HG02981 (cell line): ENCODE measurements at regions not wholly inside any gene's neighbourhood (a gene's known extent, or its start where the extent isn't known, plus 50 kb on each side); places are given as distances from the start of the nearest gene placed in this dataset.

Source experiments
- ATAC-seq: cut with Tn5 transposase; IDR thresholded peaks from one replicate; pipeline ENCODE4 v1.9.1; 2021; ENCODE audit warnings: mild to moderate bottlenecking, moderate library complexity; ENCODE audit not compliant: unreplicated experiment

DNA sequence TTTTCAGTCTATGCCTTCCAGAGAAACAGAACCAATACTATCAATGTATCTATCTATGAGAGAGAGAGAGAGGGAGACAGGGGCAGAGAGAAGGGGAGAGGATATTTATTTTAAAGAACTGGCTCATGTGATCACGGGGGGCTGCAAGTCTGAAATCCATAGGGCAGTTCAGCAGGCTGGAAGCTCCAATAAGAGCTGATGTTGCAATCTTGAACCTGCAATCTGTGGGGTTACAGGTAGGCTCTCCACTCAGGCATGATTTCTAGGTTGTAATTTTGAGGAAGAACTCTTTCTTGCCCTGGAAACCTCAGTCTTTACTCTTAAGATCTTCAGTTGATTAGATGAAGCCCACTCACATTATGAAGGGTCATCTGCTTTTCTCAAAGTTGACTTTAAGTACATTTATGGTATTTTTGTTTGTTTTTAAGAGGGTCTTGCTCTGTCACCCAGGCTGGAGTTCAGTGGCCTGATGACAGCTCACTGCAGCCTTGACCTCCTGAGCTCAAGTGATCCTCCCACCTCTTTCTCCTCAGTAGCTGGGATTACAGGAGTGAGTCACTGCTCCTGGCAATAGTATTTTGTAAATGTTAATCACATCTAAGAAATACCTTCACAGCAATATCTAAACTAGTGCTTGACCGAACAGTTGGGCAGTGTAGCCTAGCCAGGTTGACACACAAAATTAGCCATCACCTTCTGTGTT is 376.4 kb downstream of the FGF9 start:
- ATAC-seq, result no peak

DNA sequence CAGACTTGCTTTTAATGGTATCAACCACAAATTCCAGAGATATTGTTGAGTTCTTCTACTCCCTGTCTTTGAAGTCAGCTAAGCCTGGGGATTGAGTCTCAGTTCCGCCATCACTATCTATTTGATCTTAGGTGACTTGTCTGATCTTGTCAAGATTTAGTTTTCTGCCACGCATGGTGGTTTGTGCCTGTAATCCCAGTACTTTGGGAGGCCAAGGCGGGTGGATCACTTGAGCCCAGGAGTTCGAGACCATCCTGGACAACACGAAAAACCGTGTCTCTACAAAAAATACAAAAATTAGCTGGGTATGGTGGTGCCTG is 376.9 kb downstream of the FGF9 start:
- no peak for ATAC-seq

DNA sequence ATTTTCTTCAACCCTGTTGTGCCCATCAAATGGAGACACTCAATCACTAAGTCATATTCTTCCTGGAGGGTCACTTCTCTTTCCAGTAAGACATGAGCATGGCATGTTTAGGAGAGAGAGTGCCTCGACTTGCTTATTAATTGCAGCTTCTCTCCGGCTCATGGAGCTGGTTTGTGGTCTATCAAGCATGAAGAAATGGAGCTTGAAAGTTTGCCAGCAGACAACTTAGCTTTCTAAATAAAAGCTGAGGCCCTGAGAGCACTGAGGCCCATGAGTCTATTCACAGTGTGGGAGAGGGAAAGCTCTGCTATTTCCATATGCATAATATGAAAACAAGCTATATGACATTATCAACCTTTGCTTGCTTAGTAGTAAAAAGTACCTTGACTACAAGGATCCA is 378.5 kb downstream of the FGF9 start:
- ATAC-seq, result no peak

DNA sequence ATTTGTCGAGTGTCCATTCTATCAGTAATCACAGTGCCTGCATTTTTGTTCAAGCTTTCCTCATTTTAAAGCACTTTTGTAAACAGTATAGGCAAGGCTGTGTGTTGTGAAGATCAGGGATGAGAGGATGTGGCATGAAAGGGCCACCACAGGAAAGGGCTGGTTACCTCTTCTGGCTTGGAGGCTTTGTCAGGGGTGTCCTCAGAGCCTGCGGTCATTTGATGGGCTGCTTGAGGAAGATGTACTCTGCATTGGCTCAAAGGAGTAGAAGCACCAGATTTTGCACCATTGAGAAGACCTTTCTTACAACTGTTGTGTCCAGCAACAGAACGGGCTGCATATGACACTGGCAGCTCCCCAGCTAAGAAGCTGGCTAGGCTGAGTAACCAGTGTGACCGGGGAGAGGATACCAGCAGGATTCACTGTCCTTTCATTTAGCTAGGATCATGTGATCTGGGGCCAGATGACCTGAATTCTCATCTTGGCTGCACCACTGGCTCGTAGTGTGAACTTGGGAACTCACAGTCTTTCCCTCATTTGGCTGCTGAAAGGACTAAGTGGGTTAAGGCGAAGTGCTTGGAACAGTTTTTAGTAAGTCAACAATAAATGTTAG is 380.2 kb downstream of the FGF9 start:
- ATAC-seq, result no peak

DNA sequence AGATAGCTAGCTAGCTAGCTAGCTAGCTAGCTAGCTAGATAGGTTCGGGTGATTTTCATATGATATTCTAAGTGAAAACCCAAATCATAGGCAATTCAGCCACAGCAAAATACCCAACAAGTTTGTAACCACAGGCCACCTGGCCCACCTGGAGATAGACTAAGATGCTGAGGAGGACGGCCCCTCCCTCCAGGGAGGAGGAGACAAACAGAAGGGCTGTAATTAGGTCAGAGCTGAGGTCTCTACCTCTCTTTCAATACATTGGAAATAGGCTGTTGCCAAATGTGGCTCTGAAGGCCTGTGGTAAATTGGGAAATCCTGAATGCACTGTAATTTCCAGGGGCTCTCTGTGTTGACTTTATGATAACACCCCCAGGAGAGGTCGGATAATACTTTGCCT is 382.2 kb downstream of the FGF9 start:
- ATAC-seq, result no peak

DNA sequence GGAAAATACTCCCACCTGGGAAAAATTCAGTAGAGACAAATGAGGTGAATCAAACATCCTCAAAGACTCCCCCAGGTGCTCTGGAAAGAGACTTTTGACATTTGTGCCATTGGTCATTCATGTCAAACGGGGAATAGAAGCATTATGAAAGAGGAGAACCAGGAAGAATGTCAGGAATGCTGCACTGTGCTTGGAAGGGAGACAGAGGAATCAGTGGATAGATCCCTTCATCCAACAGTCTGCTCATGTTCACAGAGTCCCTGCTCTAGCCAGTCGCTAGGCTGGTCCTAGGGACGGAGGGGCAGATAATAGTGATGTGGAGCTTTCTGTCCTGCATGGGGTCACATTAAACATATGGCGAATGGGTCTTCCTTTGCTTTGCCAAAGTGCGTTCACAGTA is 384.4 kb downstream of the FGF9 start:
- ATAC-seq, result no peak

DNA sequence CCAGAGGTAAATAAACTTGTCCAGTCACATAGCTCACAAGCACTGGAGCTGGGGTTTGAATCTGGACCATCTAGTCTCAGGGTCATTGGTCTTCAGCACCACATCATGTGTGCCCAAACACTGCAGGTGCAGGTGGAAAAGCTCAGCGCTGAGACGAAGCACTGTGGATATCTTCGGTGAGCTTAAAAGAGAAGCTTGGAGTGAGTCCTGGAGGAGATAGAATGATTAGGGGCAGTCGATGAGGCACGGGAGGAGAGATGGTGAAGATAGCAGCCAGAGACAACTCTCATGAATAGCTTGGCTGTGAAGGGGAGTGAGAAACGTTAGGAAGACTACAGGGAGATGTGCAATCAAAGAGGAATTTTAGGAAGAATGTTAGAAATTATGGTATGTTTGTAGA is 389.3 kb downstream of the FGF9 start:
- no peak for ATAC-seq

DNA sequence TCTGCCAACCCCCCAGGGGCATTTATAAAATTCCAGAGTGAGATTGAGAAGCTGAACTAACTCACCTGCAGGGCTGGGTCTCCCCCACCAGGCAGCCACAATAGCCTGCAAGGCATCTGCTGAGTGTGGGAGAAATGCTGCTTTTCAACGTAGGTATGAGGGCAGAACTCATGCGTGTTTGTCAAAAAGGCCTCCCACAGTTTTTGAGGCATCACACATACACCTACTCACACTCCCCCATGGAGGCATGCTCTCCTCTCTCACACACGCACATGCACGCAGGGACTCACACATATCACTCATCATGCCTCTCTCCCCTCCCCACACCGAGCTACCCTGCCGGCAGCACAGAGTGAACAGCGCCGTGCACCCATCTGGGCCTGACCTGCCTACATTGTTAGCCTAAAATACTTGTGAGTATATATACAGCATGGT is 390.5 kb downstream of the FGF9 start:
- peak; percentile 42 for ATAC-seq

DNA sequence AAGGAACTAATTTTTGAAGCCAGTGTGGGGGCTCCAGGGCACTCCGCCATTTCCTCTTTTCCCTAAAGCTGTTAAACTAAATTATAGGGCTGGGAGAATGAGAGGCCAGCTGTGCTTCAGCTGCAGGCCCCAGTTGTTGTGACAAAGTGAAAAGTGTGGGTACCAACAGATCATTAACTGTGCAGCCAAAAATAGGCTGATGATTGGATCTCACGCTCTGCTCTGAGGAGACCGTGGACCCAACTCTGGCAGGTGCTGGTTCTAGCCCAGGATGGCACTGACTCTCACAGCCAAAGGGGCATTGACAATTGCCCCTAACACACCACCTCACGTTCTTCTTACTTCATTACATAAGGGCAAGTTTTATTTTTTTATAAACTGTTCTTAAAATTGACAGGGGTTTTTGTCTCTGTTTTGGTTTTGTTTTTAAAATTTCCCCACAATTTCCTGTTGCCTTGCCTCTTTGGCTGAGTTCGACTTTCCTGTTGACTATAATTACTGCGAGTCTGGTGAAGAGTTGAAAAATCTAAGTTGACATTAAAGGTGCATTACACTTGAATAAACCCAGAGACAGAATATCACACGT is 391.0 kb downstream of the FGF9 start:
- ATAC-seq, result peak; percentile 83

DNA sequence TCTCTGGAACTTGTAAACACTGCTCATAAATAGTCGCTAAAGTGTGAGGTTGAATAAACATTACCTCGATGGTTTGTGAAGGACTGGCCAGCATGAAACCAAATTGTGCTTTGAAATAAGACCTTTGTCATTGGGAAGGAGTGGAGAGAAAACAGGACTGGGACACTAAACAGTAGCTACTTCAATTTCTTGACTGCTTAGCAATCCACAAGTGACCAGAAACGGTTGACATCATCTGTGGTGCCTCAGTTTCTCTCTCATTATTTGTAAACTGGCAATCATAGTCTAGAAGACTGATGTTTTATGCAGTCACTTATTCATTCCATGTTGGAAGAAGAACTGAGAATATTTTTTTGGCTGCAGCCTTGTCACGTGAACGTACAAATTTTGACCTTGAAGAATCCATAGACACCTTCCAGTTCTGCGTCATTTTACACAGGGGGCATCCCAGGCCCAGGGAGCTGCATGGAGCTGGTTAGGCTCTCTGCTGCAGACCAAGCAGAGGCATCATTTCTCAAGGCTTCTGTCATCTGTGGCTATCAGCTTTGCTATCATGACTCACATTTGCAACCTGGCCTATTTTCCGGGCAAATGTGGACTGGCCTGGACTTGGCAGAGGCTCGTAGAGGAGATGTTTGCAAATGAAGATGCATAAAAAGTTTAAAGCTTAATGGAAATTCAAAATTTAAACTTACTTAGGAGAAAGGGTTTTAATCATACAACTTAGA is 391.8 kb downstream of the FGF9 start:
- no peak for ATAC-seq

DNA sequence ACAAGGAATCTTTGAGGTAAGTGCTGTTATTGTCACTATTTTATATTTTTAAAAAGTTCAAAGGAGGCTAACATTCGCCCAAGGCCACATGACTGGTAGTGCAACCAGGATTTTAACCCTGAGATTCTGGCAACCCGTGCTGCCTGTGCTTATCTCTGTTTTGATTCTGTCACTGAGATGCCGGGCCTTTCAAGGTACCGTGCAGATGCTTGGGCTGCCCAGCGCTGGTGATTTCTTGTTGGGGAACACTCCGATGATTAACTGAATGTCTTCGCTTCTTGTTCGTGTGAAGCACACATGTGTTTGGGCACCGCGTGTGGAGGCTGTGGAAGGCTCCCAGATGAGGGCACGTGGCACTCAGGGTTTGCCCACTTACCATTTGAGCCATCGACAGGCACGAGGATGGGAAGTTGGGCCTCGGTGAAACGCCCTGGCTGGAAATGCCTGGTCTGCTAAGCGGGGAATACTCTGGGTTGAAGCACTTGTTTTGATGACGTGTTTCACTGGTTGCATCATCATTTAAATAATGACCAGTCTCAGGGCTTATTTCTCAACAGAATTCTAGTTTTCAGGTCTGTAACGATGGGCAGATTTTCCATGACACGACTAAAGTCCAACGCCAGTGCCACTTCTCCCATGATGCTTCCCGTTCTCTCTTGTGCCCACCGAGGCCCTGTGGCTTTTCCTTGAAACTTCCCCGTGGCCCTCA is 392.7 kb downstream of the FGF9 start:
- ATAC-seq, result no peak

DNA sequence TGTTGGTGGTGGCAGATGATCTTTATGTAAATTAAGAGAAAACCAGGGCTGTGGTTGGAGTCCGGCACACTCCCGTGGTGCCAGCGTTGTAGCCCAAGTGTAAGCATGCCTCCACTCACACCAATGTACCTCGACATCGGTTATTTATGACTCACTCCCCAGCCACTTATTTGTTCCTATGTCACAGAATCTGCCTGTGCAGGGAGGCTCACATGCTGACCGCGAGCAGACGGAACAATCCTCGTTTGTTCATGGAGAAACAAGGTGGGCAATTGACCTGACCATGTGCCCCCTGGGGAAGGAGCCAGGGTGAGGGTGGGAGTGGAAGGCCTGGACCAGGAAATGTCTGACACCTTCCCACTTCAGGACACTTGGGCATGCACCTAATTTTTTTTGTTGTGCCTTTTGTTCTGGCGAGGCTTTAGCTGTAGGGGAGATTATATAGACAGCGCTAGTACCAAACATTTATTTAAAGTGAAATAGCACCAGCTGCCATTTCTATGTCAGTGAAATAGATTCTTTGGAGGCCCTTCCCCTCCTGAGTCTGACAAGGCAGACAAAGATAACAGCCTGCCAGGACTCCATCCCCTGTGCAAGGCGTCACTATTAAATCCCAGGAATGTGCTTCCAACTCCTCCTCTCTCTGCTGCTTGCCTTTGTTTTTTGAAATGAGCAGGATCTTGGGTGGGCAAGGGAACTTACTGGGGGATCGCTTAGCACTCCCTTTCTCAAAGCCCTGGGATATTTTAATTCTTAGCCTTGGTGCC is 394.2 kb downstream of the FGF9 start:
- no peak for ATAC-seq

DNA sequence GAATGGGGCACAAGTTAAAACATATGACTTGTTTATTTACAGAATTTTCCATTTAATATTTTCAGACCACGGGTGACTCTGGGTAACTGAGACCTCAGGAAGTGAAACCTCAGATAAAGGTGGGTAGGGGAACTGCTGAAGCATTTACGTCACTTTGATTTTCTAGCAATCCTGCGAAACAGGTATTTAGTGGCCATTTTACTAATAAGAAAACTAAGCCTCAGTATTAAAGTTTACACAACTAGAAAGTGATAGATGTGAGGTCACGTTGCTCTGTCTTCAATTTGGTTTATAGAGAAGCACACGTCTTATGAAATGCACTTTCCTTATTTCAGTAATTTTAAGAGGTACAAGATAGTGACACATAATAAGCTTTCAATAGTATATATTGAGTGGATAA is 402.8 kb downstream of the FGF9 start:
- ATAC-seq, result peak; percentile 66

DNA sequence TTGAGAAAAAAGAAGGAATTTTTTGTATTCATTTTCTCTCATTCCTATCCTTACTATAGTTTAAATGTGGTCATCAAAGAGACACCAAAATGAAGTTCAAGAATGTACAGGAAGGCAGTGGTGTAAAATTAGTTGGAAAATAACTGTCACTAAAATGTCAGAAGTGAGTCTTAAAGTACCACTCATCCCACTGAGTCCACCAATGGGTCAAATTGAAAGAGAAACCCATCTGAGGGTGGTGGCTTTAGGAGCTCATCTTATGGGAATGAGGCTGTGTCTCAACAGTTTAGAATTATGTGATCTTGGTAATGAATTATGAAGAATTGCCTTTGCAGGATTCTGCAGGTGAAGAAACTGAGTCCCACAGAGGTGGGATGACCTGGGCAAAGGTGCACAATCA is 403.5 kb downstream of the FGF9 start:
- ATAC-seq, result no peak

DNA sequence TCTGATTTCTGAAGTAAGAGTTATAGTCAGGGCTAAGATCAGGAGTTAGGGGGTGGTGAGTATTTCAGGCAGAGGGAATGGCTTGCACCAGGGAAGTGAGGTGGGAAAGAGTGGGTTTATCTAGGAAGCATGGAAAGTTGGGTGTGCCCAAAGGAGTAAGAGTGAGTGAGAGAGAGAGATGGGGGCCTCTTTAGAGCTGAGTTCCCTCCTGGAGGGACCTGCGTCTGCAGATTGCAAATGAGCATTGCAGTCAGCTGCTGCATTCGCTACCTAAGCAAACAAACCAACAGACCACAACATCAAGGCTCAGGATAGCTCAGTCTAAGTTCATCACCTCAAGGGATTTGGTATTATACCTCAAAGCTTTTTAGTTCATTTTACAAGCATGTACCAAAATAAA is 405.8 kb downstream of the FGF9 start:
- ATAC-seq, result no peak

DNA sequence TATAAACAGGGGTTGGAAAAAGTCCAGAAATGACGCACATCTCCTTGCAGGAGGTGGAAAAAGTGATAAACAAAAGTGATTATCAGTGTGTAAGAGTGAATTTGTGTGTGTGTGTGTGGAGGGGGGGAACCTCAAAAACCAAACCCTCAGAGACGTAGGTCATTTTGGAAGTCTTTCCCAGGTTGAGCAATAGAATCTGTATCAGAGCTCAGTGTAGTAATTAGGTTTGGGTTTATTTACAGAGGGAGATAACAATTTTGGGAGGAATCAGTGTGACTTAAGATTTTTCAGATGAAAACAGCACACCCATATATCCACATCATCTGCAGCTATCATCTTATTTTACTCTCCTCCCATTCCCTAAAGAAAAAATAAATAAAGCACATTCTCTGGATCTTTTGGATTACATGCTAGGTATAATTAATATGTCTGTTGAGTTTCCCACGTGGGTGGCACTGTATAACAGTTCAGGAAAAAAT is 406.4 kb downstream of the FGF9 start:
- ATAC-seq, result no peak

DNA sequence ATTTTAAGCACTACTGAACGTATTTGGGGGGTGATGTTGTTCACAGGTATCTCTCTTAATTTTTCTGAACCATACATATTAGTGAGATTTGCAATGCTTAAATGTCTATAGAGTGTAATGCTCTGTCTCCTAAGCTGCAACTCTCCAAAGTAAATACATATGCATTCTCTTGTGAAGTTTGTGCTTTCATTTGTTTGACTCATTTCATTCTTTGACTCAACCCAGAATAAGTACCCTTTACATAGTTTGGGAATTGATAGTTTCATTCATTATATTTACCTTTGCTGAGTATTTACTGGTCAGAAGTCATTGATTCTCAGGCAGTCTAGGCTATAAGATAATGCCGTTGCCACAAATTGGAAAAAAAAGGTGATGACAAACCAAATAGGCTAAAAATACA is 406.9 kb downstream of the FGF9 start:
- ATAC-seq, result no peak

DNA sequence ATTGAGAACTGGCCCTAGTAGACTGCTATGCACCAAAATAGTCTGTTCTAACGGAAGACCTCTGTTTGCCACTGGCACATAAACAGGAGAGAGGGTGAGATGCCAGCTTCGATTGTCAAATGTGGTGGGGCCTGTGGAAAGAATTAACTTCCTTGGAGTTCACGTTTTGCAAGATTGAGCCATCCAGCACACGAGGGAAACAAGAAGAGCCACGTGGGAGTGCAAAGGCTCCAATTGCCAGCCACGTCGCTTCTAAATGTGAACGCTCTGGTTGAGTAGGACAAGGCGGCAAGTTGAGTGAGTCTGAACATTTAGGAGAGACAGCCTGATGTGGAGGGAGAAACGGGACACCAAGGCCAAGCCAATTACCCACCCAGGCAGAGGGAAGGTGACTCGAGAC is 409.1 kb downstream of the FGF9 start:
- no peak for ATAC-seq

DNA sequence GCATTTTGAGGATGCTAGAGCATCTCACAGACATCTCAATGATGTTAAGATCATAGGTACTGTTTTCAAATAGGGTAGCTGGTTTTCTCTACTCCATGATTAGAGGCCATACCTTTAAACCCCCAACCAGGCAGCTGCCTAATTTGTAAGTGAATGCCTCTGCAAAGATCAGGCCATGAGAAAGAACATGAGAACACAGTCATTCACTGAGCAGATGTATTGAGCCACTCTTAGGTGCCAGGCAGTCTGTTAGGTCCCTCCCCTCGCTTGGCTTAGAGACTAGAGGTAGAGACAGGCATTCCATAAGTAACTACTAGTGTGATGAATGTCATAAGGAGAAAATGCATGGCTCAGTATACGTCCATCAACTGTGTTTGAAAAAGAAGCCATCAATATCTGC is 410.0 kb downstream of the FGF9 start:
- ATAC-seq, result no peak

DNA sequence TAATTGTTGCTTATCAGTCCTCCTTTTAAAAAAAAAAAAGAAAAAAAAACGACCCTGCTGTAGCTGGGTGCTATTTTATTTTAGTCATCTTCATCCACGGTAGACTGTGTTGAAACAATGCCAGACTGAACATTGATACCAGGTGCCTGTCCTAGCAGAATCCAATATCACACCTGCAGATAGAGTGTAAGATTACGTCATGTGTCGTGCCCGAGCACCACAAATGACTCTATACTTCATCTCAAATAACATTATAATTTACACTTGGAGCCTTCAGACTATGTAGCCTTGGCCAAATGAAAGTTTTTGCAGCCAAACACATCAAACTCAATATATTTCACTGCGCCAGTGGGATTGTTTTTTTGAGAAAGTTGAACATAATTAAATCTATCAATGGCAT is 410.6 kb downstream of the FGF9 start:
- no peak for ATAC-seq

DNA sequence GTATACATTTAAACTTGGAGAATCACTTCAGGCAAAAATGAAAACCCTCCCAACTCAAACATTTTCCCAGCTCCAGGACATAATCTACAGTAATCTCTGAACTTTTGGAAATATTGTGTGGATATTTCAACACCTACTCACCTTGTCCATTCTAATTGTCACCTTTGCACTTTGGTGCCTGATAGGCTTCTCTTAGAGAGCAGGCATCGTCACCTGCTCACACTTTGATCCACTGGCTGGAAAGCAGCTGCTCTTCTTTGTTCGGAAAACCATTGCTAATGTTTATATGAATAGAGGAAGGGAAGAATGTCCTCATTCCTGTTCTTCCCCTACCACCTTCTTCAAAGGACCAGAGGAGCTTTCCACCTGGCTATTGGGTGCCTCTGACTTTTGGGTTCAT is 411.2 kb downstream of the FGF9 start:
- no peak for ATAC-seq
